Stimulated activated naive CD8-positive, alpha-beta T cell treated with anti-CD3 and anti-CD28 coated beads, Interleukin-15, Interleukin-2, amounts not matched to agents 100 ng/mL and 50 ng/mL, for 24 hours (primary cell): ENCODE measurements at regions not wholly inside any gene's neighbourhood (a gene's known extent, or its start where the extent isn't known, plus 50 kb on each side); places are given as distances from the start of the nearest gene placed in this dataset.

ENCODE experiments used
- H3K27ac Mint-ChIP-seq: one replicate; pipeline ENCODE4 v1.8.0; 2021; ENCODE audit warnings: mild to moderate bottlenecking, mixed read lengths
- H3K27me3 Mint-ChIP-seq: one replicate; pipeline ENCODE4 v1.8.0; 2021; ENCODE audit warnings: mixed read lengths
- H3K36me3 Mint-ChIP-seq: one replicate; pipeline ENCODE4 v1.8.0; 2021; ENCODE audit warnings: low read depth, mixed read lengths
- H3K4me1 Mint-ChIP-seq: one replicate; pipeline ENCODE4 v1.8.0; 2021; ENCODE audit warnings: low read depth, mixed read lengths
- H3K4me3 Mint-ChIP-seq: one replicate; pipeline ENCODE4 v1.8.0; 2021; ENCODE audit warnings: mild to moderate bottlenecking, mixed read lengths
- H3K9me3 Mint-ChIP-seq: one replicate; pipeline ENCODE4 v1.8.0; 2021; ENCODE audit warnings: mixed read lengths

DNA sequence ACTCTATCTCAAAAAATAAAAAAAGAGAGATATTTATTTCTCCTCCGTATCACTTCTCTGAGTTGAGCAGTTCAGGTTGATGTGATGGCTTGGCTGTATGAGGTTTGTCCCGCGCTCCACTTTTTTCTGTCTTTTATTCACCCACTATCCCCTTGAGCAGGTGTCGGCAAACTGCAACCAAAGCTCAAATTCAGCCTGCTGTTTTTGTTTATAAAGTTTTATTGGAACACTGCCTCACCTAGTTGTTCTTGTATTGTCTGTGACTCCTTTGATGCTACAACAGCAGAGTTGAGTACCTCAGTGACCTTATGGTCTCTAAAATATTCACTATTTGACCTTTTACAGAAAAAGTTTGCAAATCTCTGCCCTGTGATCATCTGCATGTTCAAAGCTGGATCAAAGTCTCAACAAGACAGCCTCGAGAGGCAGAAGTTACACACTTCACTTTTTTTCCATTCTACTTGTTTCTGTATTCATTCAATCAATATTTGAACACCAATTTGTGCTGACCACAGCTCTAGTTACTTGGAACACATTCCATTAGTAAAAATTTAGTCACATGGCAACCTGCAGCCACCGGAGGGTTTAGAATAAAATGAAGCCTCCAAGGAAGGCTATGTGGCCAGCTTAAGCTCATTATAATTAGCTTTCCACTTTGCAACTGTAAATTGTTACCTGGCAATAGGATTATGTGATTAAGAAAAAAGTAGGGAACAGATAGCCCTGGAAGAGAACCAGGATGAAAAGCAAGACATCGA lies 945.8 kb downstream of the KCNJ2 start:
- Mint-ChIP-seq H3K4me3 (no peak overlapping the region), H3K36me3 (no peaks in the 10 kb centered on the region), H3K27me3 (no peaks in the 10 kb centered on the region), H3K4me1 (no peaks in the 10 kb centered on the region), H3K27ac (no peak overlapping the region), H3K9me3 (peaks cover 9% of the 10 kb centered on the region)

DNA sequence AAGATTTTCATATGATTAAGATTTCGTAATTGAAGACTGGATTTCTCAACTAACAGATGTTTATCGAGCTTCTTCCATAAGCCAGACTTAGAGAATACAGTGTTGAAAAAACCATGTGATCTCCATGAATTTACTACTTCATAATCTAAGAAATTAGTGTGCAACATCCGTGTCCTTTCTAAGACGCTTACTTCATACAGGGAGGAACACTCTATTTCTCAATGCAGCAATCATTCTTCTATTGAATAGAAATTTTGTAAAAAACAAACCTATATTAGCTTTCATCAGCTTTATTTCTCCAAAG lies 946.3 kb downstream of the KCNJ2 start:
- Mint-ChIP-seq H3K4me3 (no peak overlapping the region), H3K27me3 (no peaks in the 10 kb centered on the region), H3K4me1 (no peaks in the 10 kb centered on the region), H3K27ac (no peak overlapping the region), H3K36me3 (no peaks in the 10 kb centered on the region), H3K9me3 (peaks cover 9% of the 10 kb centered on the region)

DNA sequence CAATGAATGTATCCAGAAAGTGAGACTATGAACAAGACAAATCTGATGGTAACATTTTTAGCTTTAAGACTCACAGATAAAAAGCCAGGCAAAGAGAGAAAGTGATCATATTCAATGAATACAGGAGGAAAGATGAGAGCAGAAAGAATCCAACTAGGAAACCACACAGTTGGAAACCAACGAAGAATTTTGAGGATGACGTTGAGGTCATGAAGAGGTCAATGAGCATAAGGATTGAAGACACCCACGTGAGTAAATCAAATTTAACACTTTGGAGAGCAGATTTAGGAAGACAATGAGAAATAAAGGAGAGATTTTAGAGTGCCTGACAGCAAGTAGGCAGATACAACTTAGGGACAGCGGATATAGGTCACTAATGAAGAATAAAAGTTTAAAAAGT lies 948.1 kb downstream of the KCNJ2 start:
- Mint-ChIP-seq H3K27ac (no peak overlapping the region), H3K36me3 (no peaks in the 10 kb centered on the region), H3K4me1 (no peaks in the 10 kb centered on the region), H3K27me3 (no peaks in the 10 kb centered on the region), H3K4me3 (no peak overlapping the region), H3K9me3 (peaks cover 11% of the 10 kb centered on the region)

DNA sequence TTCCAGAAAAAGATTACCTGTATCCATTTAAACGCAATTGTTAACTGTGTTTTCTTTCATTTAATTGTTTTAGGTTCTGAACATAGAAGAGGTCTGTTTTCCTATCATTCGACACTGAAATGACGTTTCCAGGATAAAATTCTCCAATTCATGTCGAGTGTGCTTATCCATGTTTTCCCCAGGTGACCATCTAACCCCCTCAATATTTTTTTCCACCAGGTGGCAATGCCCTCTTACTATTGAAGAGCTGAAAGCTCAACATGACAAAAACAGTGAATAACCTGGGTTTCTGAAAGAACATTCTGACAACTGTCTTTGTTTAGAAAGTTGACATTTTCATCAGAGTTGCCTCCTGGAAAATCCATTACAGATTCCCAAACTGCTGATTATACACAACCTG lies 948.7 kb downstream of the KCNJ2 start:
- H3K27me3 Mint-ChIP-seq = no peaks in the 10 kb centered on the region
- no peak overlapping the region for H3K4me3 Mint-ChIP-seq
- no peaks in the 10 kb centered on the region for H3K4me1 Mint-ChIP-seq
- peaks cover 14% of the 10 kb centered on the region for H3K9me3 Mint-ChIP-seq
- H3K27ac Mint-ChIP-seq = no peak overlapping the region
- no peaks in the 10 kb centered on the region for H3K36me3 Mint-ChIP-seq

DNA sequence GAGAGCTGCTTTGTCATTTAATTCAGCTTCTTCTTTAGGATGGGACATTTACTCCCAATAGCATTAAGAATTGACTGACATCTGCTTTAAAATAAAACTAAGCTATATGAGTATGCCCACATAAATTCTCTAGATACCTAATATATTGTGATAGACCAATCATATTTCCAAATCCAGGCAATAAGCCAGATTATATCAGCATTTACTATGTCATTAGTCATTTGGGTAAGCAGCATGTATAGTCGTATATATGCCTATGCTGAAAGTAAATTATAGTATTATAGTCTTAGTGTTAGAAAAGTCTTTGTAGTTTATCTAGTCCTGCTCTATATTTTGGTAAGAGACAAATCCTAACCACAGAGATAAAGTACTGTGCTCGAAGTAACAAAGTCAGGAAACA lies 958.1 kb downstream of the KCNJ2 start:
- H3K36me3 Mint-ChIP-seq = no peaks in the 10 kb centered on the region
- no peaks in the 10 kb centered on the region for H3K4me1 Mint-ChIP-seq
- H3K9me3 Mint-ChIP-seq = peaks cover 3% of the 10 kb centered on the region
- no peak overlapping the region for H3K27ac Mint-ChIP-seq
- no peak overlapping the region for H3K4me3 Mint-ChIP-seq
- no peaks in the 10 kb centered on the region for H3K27me3 Mint-ChIP-seq

DNA sequence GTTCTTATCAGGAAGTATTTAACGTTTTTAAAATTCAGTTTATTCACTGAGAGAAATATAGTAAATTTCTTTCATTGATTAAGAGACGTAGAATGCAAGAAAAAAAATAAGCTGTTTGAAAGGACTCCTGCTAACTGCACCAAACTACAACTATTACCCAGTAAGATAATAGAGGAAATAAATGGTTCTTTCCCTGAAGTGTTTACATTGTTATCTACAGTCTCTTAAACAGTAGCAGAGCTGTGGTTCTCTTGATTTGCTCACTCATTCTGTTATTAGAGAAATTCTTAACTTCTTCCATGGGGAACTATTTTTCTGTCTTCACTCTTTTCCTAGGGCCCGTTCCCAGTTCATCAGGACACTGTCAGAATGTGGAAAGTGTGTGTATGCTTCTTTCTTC lies 973.0 kb downstream of the KCNJ2 start:
- Mint-ChIP-seq H3K9me3 (peaks cover 6% of the 10 kb centered on the region), H3K27me3 (no peaks in the 10 kb centered on the region), H3K27ac (no peak overlapping the region), H3K4me3 (no peak overlapping the region), H3K36me3 (no peaks in the 10 kb centered on the region), H3K4me1 (no peaks in the 10 kb centered on the region)

DNA sequence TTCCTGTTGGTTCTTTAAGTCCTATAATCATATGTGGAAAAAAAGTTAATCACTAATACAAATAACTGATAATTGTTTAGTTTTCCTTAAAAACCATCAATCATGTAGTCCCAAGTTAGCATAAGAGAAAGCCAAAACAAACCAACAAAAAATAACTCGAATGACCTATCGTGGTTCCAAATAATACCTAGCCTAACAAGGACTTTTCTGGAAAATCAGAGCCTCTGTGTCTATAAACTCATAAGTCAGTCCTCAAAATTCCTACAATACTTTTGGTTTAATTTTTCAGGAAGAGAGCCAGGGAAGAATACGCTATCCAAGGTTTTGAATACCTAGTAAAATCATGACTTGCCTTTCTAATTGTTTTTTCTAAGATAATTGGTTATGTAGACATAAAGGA lies 975.3 kb upstream of the SOX9 start:
- H3K4me1 Mint-ChIP-seq = no peaks in the 10 kb centered on the region
- no peaks in the 10 kb centered on the region for H3K27me3 Mint-ChIP-seq
- H3K4me3 Mint-ChIP-seq = no peak overlapping the region
- no peaks in the 10 kb centered on the region for H3K9me3 Mint-ChIP-seq
- H3K36me3 Mint-ChIP-seq = no peaks in the 10 kb centered on the region
- no peak overlapping the region for H3K27ac Mint-ChIP-seq

DNA sequence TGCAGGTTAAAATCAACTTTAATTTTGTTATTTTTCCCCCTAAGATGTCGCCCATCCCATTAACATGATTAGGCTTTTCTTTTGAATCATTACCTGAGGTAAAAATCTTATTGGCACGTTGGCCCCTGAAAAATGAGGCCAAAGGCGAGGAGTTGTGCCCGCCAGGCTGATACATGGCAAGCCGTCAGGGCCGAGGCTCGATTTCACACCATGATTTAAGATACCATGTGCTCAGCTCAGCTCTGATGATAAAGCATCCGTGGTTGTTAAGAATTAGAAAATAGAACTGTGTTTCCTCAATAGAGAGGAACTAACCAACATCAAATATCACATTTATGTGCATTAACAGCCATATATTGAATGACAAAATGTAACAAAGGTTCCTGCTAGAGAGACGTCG lies 972.9 kb upstream of the SOX9 start:
- no peaks in the 10 kb centered on the region for H3K9me3 Mint-ChIP-seq
- H3K27me3 Mint-ChIP-seq = no peaks in the 10 kb centered on the region
- H3K36me3 Mint-ChIP-seq = no peaks in the 10 kb centered on the region
- H3K27ac Mint-ChIP-seq = no peak overlapping the region
- H3K4me3 Mint-ChIP-seq = no peak overlapping the region
- H3K4me1 Mint-ChIP-seq = no peaks in the 10 kb centered on the region

DNA sequence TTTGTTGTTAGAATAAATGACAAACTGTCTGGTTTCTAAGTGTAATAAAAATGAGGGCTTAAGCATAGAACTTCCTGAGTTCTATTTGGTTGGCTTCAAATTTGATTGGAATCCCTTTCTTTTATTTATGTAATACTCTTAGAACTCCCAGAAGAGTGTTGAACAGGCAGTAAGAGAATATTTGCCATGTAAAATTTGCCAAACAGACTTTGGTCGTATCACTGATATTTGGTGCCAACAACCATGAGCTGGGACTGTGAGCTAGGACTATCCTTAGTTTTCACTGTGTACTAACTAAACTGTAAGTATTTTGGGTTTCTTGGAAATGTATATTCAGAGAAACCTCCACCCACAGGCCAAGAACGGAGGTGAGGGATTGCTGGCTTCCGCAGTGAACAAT lies 971.2 kb upstream of the SOX9 start:
- H3K27me3 Mint-ChIP-seq = no peaks in the 10 kb centered on the region

DNA sequence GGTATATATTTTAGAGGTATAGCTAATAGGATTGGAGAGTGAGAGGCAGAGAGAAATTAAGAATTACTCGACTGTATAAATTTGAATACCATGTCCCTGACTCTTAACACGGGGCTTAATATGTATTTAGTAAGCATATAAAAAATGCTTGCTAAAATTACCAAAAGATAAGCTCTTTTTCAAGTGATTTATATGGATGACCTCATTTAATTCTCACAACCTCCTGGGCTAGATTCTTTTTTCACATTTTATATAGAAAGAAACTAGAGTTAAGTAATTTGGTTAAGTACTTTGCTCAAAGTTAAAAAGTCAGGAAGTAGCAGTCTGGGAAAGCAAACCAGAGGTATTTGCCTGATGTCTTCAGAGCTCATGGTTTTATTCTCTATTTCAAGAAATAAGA lies 963.5 kb upstream of the SOX9 start:
- H3K4me1 Mint-ChIP-seq = no peaks in the 10 kb centered on the region
- no peaks in the 10 kb centered on the region for H3K36me3 Mint-ChIP-seq
- no peak overlapping the region for H3K27ac Mint-ChIP-seq
- no peaks in the 10 kb centered on the region for H3K27me3 Mint-ChIP-seq
- no peak overlapping the region for H3K4me3 Mint-ChIP-seq
- H3K9me3 Mint-ChIP-seq = peaks cover 5% of the 10 kb centered on the region

More for the DNA sequence above, 971.2 kb upstream of the SOX9 start:
- H3K4me1 Mint-ChIP-seq = no peaks in the 10 kb centered on the region
- peaks cover 5% of the 10 kb centered on the region for H3K9me3 Mint-ChIP-seq
- no peak overlapping the region for H3K4me3 Mint-ChIP-seq
- no peak overlapping the region for H3K27ac Mint-ChIP-seq
- H3K36me3 Mint-ChIP-seq = no peaks in the 10 kb centered on the region

DNA sequence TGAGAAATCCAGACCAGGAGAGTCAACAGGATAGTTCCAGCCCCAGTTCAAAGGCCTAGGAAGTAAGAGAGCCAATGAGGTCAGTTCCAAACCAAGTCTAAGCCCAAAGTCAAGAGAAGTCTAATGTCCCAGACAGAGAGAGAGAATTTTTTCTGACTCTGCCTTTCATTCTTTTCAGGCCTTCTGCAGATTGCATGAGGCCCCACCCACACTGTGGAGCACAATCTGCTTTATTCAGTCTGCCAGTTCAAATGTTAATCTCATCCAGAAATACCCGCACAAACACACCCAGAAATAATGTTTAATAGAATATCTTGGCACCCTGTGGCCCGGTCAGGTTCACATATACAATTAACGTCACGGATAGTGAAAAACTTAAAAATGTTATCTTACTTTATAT lies 962.4 kb upstream of the SOX9 start:
- H3K4me1 Mint-ChIP-seq = no peaks in the 10 kb centered on the region
- no peaks in the 10 kb centered on the region for H3K27me3 Mint-ChIP-seq
- H3K9me3 Mint-ChIP-seq = peaks cover 5% of the 10 kb centered on the region

DNA sequence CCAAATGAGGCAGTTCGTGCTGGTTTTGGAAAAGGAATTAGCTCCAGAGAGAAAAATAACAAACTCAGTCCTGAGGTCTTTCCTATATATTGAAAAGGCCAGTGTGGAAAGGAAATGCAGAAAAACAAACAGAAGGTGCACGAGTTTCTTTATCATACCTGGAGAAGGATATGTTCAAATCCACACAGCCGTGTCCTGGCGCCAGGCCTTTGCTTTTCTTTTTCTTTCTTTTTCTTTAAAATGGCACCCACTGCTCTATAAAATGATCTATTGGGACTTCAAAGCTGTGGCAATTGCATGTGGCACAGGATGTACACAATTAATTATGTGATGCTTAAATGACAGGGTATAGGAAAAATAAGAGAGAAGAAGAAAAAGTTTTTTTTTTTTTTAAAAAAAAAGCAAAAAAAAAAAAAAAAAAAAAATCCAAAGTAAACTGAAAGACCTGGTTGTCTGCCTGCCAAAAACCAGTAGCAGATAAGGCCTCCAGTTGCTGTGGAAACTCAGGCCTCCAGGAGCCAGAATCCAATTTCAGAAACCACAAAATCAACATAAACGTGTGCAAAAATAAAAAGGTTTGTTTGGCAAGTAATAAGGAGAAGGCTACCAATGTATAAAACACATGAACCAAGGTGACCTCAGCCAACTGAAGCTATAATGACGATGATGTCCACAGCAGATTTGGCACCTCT lies 957.6 kb upstream of the SOX9 start:
- H3K4me1 Mint-ChIP-seq = no peaks in the 10 kb centered on the region
- H3K27me3 Mint-ChIP-seq = no peaks in the 10 kb centered on the region
- no peak overlapping the region for H3K27ac Mint-ChIP-seq
- H3K36me3 Mint-ChIP-seq = no peaks in the 10 kb centered on the region
- H3K9me3 Mint-ChIP-seq = no peaks in the 10 kb centered on the region
- no peak overlapping the region for H3K4me3 Mint-ChIP-seq

More for the DNA sequence above, 962.4 kb upstream of the SOX9 start:
- H3K4me3 Mint-ChIP-seq = no peak overlapping the region
- H3K36me3 Mint-ChIP-seq = no peaks in the 10 kb centered on the region
- no peak overlapping the region for H3K27ac Mint-ChIP-seq

DNA sequence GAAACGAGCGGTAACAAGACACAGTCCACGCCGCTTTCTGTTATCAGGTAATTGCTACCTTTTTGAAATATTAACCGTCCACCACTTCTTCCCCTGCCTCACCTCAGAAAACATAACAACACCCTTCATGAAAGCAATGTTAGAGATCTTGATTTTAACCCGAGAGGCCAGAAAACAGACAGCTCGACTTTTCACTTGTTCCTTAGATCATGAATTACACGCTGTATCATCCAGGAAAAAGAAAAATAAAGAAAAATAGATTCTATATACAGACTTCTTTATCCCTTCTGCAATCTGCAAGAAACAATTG lies 957.1 kb upstream of the SOX9 start:
- H3K27ac Mint-ChIP-seq = no peak overlapping the region
- no peaks in the 10 kb centered on the region for H3K36me3 Mint-ChIP-seq
- H3K4me3 Mint-ChIP-seq = no peak overlapping the region
- H3K9me3 Mint-ChIP-seq = no peaks in the 10 kb centered on the region
- no peaks in the 10 kb centered on the region for H3K27me3 Mint-ChIP-seq
- H3K4me1 Mint-ChIP-seq = no peaks in the 10 kb centered on the region

DNA sequence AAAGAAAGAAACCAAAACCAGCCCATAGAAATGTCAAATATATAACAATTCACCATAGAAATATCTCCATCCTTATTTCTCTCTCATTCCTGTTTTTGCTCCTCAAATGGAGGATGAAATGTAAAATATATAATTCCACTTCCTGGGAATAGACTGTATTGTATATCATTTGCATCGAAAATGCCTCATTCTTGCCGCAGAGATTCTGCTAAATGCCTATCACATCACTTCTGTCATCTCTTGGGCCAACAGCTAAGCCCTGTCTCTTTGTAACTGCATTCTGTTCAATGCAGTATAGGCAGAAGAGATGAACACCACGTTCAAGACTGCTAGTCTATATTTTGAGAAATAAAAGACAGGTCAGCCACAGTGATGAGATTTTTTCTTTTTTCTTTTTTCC lies 956.3 kb upstream of the SOX9 start:
- Mint-ChIP-seq H3K27ac (no peak overlapping the region), H3K36me3 (no peaks in the 10 kb centered on the region), H3K9me3 (no peaks in the 10 kb centered on the region), H3K27me3 (no peaks in the 10 kb centered on the region), H3K4me1 (no peaks in the 10 kb centered on the region), H3K4me3 (no peak overlapping the region)

DNA sequence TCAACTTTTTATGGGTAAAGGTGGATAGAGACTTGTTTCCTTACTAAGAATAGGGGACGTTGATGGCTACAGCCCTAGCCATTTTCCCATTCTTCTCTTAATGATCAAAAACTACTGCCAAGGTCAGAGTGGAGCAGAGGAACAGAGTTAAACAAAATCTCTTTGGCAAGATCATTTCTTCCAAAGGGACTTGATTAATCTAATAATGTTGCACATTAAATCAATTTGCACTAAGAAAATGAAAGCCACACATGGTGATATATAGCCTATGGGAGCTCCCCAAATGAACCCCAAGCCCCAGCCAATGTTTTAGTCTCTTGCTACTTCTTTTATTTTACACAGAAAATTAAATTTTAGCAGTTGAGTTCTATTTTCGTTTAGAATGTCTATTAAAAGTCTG lies 954.5 kb upstream of the SOX9 start:
- H3K27ac Mint-ChIP-seq = no peak overlapping the region
- H3K4me3 Mint-ChIP-seq = no peak overlapping the region
- H3K36me3 Mint-ChIP-seq = no peaks in the 10 kb centered on the region
- H3K4me1 Mint-ChIP-seq = no peaks in the 10 kb centered on the region
- no peaks in the 10 kb centered on the region for H3K27me3 Mint-ChIP-seq
- no peaks in the 10 kb centered on the region for H3K9me3 Mint-ChIP-seq

DNA sequence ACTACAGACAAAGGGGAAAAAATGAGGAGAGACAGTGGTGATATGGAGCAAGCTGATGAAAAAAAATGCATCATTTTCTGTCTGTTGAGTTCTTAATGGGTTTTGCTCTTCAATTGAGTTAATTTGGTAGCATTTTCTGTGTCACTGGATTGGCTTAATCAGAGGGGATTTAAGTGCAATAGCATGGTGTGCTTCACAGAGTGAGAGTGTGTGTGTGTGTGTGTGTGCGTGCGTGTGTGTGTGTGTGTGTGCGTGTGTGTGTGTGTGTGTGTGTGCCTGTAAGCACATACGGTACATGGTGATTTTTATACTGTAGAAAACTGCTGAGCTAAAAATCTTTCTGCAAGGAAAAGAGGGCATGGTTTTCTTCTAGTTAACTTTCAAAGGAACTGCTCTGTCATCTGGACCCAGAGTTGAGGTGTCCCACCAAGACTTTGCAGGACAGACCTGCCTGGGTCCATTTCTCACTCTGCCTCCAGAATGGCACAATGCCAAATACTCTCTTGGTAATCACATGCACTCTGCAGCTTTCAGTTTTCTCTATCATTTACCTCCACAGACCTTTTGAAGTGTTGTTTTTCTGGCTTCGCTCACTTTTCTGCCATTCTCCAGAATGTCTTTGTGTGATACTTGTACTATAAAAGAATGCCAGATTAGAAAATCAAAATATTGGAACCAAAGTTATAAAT lies 952.6 kb upstream of the SOX9 start:
- Mint-ChIP-seq H3K27me3 (no peaks in the 10 kb centered on the region), H3K36me3 (no peaks in the 10 kb centered on the region), H3K9me3 (peaks cover 3% of the 10 kb centered on the region), H3K4me1 (no peaks in the 10 kb centered on the region), H3K4me3 (no peak overlapping the region), H3K27ac (no peak overlapping the region)
